NK-92 (cell line): ENCODE measurements at regions not wholly inside any gene's neighbourhood (a gene's known extent, or its start where the extent isn't known, plus 50 kb on each side); places are given as distances from the start of the nearest gene placed in this dataset.
"Not testable (repeated sequence)": the region's sequence is repeated elsewhere in the genome, so short reads cannot be mapped to it uniquely, and the experiment has no call there.

Experiments
- DNase-seq: peaks from one replicate; lab custom pipeline; 2025; ENCODE audit not compliant: unreplicated experiment; lab: John Stamatoyannopoulos, UW

GRCh38 chr2:195471163-195471562, 185.9 kb upstream of the SLC39A10 start:
- DNase-seq = no peak

- DNase-seq = no peak
Observed at GRCh38 chr2:195470622-195471021, 186.4 kb upstream of the SLC39A10 start.

GRCh38 chr2:195468771-195469170, 188.3 kb upstream of the SLC39A10 start:
- DNase-seq = no peak

GRCh38 chr2:195466427-195466826, 190.6 kb upstream of the SLC39A10 start:
- DNase-seq = no peak

- DNase-seq = no peak
Observed at GRCh38 chr2:195461010-195461409, 196.0 kb upstream of the SLC39A10 start.

- DNase-seq = no peak
Observed at GRCh38 chr2:195458936-195459335, 198.1 kb upstream of the SLC39A10 start.

- DNase-seq = no peak
Observed at GRCh38 chr2:195457873-195458272, 199.2 kb upstream of the SLC39A10 start.

GRCh38 chr2:195456771-195457170, 200.3 kb upstream of the SLC39A10 start:
- DNase-seq = no peak

- no peak for DNase-seq
Observed at GRCh38 chr2:195451160-195451559, 205.9 kb upstream of the SLC39A10 start.

GRCh38 chr2:195450552-195451113, 206.4 kb upstream of the SLC39A10 start:
- no peak for DNase-seq

GRCh38 chr2:195447323-195447975, 209.6 kb upstream of the SLC39A10 start:
- no peak for DNase-seq

GRCh38 chr2:195445639-195446038, 211.4 kb upstream of the SLC39A10 start:
- DNase-seq = no peak

- no peak for DNase-seq
Observed at GRCh38 chr2:195443926-195444325, 213.1 kb upstream of the SLC39A10 start.

- DNase-seq = no peak
Observed at GRCh38 chr2:195442458-195443175, 214.4 kb upstream of the SLC39A10 start.

- DNase-seq = no peak
Observed at GRCh38 chr2:195438692-195439091, 218.3 kb upstream of the SLC39A10 start.

GRCh38 chr2:195437521-195437920, 219.5 kb upstream of the SLC39A10 start:
- DNase-seq = no peak

GRCh38 chr2:195434346-195434745, 222.7 kb upstream of the SLC39A10 start:
- DNase-seq = no peak

GRCh38 chr2:195433729-195434128, 223.3 kb upstream of the SLC39A10 start:
- not testable (repeated sequence) for DNase-seq

GRCh38 chr2:195428673-195429072, 228.4 kb upstream of the SLC39A10 start:
- no peak for DNase-seq

- DNase-seq = no peak
Observed at GRCh38 chr2:195425328-195425727, 231.7 kb upstream of the SLC39A10 start.

GRCh38 chr2:195419033-195419432, 238.0 kb upstream of the SLC39A10 start:
- DNase-seq = no peak

- no peak for DNase-seq
Observed at GRCh38 chr2:195414537-195415100, 242.4 kb upstream of the SLC39A10 start.
